NCI-H2227 (cell line): ENCODE measurements at regions not wholly inside any gene's neighbourhood (a gene's known extent, or its start where the extent isn't known, plus 50 kb on each side); places are given as distances from the start of the nearest gene placed in this dataset.
"Not testable (repeated sequence)": the region's sequence is repeated elsewhere in the genome, so short reads cannot be mapped to it uniquely, and the experiment has no call there.

Source experiments
- DNase-seq: peaks from one replicate; lab custom pipeline; 2025; ENCODE audit not compliant: unreplicated experiment; lab: John Stamatoyannopoulos, UW

DNA sequence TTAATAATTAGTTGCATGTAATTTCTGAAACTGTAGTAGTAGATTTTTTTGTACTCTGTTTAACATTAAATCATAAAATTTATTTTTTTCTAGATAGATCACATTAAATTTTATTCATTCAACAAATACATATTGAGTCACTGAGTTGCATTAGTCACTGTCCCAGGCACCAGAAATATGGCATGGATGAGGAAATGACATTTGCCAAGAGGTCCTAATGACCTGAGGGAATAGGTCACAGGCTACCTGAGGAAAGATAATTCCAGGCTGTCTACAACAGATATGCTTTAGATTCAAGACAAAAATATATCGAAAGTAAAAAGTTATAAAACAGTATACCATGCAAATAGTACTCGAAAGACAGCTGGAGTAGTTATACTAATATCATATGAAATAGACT lies 852.4 kb upstream of the ACVR2A start:
- no peak for DNase-seq

DNA sequence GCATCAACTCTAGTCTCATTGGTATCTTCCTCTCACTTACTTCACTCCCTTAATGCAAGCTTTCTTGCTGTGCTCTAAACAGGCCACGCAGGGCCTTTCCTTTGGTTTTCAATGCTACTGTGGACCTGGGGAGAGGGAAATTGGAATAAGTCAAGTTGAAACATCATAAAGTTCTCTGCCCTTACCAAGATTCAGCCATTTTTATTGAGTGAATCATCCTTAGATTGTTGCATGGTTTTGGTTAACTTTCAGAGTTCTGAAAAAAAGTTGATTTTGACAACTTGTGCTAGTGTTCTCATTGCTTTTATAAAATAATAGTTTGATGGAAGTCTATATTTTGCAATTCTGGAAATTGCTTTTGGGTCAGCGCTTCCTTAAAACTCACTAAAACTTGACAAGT lies 852.8 kb upstream of the ACVR2A start:
- no peak for DNase-seq

DNA sequence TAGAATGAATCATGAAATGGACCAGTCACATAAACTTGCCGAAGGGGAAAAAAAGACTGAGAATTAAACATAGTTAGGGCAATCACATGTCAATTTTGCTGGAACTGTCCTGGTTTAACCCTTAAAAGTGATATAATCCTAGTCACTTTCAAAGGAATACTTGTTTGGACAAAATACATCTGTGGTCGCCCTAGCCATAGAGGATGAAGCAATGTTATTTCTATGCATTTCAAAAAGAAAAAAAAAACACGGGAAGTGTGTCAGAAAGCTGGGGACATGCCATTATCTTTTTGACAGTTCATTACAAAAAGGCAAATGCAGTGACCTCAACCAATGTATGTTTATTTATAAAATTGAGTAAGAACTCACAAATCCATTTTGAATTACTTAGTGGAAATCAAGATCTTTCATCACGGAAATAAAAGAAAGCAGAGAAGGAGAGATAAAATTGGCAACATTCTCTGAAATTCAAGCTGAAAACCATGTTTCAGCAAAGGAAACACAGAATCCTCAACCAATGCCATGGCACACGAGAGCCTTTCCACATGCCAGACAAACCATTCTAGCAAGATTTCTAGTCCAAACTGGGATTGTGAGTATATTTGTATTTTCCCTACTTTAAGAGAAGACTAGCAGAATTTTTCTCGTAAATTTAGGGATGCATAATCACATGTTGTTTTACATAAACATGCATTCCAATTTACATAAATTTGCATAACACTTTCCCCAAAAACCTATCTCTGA lies 854.3 kb upstream of the ACVR2A start:
- no peak for DNase-seq

DNA sequence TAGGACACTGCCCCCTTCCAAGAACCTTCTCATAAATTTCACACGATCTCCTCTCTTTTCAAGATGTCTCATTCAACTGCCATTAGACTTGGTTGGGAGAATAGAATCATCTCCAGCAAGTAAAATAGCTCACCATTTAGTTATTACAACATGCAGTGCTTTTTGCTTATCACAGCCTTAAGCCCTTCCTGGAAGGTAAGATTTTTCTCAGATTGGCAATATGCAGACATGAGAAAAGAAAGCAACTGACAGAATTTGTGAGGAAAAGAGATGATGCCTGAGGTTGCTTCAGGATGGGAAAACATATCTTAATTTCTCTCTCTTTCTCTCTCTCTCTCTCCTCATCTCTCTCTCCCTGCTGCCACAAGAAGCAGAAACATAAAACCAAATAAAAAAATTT lies 855.1 kb upstream of the ACVR2A start:
- DNase-seq, result no peak

DNA sequence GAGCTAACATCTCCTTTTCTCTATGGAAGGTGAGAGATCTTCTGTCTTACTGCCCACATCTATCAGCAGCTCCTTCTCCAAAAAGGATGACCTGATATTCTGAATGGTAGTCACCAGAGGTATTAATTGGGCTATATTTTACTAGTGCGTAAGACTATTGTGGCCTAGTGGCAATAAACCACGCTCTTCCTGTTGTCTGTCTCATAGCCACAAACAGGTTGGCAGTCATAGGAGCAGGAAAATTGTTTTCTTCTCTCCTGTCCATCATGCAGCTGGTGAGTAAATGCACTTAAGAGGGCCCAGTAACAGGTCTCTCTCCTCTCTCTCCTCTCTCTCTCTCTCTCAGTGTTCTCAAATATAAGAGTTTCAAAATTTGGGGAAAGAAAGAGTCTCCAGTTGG lies 856.8 kb upstream of the ACVR2A start:
- DNase-seq, result no peak

DNA sequence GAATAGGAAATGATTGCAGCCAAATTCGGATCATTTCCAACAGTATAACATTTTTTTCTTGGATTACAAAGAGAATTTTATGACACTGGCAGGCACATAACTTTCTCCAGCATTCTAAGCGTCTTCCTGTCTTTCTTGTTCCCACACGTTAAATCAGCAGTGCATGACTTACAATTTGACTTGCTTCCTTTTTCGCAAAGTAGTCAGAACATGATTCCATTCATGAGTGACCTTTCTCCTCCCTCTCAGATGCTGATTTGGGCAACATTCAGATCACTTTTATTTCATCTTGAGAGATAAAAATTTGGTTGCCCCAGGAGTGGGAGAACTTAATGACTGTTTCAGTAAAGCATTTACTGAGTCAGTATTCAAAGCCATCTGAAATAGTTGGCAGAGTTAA lies 858.7 kb upstream of the ACVR2A start:
- DNase-seq, result no peak

DNA sequence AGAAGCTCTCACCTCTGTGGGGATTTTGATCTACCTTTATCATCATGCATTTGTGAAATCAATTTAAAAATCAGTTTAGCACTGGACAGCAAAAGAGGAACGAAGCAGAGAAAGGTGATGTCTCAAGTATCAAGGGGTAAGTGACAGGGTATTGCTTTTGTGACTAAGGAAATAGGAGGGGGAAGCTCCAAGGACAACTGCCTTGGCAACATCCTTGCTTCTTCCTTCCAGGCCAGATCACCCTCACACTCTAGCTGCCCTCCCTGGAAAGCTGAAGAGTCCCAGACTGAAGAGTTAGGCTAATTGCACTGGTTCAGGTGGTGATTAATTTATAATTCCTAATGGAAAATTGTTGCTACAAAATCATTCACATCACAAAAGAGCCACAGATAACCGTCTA lies 859.1 kb upstream of the ACVR2A start:
- no peak for DNase-seq

DNA sequence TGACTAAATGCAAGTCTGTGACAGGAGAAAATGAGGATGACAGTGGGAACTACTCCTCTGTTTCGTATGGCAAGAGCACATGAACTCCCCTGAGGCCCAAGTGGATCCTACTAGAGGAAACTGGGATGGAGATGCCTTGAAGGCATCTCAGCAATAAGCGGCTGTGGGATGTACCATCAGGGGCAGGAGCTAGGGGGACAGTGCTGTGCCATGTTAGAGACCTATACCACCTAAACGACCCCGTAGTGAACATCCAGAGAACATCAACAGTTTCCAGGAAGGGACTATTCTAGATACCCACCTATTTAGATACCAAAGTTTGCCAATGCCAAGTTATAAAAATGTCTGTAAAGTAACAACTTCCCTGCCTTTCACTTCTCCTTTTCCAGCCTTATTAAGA lies 860.8 kb upstream of the ACVR2A start:
- no peak for DNase-seq

DNA sequence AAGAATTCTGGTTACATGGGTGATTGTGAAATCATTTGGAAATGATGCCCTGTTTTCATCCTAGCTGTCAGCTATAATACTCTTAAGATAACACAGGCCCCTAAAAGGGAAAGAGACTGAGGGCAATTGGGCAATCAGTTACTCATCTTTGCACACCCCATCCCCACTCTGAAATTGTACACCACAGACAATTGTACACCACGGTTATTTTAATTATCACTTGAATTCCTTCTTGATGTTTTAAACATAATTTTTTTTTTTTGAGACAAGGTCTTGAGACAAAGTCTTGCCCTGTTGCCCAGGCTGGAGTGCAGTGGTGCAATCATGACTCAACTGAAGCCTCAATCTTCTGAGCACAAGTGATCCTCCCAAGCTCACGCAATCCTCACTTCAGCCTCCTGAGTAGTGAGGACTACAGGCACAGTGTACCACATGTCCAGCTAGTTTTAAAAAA lies 862.4 kb upstream of the ACVR2A start:
- no peak for DNase-seq

DNA sequence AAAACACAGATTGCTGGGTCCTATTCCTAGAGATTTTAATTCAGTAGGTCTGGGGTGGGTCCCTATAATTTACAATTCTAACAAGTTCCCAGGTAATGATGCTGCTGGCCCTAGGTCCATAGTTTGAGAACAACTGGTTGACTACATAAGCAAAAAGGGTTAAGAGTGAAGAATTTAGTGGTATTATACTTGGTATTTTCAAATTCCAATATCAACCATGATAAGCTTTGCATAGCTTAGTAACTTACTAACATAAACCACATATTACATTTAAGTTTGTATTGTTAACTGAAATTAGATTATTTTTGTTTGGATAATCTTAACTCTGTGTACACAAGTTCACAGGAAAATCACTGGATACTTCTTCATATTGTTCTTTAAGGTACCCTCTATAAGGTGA lies 862.9 kb upstream of the ACVR2A start:
- no peak for DNase-seq

DNA sequence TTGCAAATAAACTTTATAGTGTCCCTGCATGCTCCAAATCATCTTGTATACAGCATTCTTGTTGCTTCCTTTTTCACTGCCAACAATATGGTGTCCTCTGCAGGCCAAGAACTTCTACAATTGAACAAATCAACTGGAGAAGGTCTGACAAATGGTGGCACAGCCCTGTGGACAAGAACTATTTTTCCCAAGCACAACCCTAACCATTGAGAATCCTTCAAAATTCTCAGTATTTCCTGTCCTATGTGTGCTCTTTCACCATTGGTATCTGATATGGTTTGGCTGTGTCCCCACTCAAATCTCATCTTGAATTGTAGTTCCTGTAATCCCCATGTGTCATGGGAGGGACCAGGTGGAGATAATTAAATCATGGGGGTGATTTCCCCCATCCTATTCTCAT lies 865.1 kb upstream of the ACVR2A start:
- DNase-seq, result no peak

DNA sequence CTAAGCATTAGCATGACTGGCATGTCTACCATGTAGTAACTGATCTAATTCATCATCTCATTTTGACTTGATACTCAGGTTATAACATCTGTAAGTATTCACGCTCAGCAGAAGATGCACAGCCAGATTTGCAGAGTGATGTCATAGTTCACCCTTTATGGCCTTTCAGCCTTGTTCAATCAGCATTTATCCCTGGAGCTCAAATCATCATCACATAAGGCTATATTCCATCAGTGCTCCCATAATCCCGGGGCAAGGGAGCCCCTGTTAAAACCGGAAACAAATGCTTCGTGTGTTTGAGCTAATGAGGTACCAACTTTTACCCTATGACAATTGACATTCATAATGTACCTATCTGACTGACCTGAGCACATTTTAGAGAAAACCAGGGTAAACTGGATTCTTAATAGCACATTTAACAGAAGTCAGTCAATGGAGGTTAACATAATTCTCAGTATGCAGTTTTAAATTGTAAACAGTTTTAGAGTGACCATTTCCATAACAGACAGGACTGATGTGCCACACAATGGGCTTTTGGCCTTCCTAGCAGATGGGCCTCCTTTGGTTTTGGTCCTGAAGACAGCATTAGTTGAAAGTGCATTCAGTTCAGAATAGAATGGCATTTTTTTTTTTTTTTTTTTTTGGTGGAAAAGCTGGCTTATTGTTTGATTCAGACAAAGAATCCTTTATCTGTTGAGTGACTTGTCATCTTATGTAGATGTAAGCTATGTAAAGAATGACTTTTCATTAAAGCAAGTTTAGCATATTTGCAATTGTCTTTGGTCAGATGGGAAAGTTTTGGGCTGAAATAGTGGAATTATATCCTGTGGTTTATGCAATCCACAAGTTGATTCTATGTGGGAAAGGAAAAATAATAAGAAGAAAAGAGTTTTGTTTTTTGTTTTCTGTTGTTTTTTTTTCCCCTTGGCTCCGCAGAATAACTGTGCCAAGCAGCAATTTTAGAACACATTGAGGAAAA lies 866.0 kb upstream of the ACVR2A start:
- no peak for DNase-seq

DNA sequence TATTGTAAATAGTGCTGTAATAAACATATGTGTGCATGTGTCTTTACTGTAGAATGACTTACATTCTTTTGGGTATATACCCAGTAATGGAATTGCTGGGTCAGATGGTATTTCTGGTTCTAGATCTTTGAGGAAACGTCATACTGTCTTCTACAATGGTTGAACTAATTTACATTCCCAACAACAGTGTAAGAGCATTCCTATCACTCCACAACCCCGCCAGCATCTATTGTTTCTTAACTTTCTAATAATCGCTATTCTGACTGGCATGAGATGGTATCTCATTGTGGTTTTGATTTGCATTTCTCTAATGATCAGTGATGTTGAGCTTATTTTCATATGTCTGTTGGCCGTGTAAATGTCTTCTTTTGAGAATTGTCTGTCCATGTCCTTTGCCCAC lies 873.8 kb upstream of the ACVR2A start:
- not testable (repeated sequence) for DNase-seq

DNA sequence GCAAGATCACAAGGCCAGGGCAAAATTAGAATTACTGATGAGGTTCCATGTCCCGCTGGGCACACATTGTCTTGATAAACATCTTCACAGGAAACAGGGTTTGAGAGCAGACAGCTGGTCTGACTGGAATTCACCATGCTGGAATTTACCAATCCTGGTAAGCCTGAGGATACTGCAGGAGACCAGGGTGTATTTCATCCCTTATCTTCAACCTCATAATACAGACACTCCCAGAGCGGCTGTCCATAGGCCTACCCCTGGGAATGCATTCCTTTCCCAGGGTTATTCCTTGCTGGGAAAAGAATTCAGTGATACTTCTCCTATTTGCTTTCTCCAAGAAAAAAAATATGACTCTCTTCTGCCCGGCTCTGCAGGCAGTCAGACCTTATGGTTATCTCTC lies 875.1 kb upstream of the ACVR2A start:
- DNase-seq, result not testable (repeated sequence)

DNA sequence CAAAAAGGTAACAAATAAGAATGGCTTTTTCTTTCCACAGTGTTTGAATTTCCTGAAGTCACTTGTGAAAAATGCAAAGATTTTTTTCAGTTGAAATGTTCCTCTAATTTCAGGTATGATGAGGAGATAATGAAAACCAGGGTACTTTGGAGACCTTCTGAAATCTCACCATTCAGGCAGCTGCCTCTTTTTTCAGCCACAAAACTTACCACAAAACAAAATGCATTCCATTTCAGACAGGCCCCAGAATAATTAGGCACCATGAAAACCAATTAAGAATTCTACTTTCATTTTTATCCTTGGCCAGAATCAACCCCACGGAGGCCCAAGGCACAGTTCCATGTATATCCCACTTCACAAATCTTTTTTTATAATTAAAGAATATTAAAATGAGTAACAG lies 880.3 kb upstream of the ACVR2A start:
- no peak for DNase-seq

DNA sequence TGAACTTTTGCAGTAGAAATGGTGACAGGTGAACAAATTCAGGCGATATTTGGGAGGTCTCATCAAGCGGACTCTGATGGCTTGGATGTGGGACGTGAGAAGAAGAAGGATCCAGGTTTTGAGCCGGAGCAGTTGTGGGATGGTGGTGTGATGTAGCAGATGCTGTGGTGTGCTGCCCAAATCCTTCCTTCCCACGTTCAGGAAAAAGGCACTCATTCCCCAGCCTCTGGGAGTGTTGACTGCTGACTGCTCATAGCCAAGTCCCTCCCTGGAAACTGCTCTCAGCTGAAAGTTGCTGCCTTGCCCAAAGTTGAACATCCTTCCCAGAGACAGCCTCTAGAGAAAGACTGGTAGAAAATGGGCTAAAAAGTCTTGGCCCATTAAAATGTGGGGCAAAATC lies 890.3 kb upstream of the ACVR2A start:
- no peak for DNase-seq

DNA sequence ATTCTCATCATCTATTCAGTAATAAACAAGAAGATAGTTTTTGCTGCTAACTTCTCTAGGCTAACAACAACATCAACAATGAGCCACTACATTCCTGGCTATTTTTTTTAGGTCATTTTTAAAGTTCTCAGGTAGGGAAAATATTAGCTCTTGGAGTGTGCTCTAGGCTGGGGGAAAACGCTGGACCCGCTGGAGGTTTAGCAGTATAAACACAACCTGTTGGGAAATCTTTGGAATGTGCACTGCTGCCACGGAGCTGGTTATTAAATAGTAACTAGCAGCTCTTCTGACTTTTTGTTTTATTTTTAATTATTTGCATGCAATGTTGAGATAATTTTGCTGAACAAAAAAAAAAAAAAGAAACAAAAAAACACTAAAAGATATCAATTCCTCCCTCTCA lies 892.1 kb upstream of the ACVR2A start:
- DNase-seq, result no peak

DNA sequence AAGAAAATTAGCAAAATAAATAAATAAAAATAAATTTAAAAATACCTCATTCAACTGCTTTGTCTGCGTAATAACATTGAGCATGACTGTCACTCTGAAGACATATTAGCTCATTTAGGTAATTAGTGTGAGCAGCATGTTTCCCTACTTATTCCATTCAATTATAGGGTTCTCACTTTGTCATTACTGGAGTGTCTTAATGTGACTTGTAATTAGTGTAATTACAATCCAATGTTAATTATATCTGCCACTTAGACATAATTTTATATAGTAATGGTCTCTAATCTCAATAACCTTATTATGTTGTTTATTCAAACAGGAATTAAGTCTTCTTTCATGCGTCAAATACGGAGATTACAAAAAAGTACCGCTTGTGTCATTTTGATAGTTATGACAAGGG lies 893.9 kb upstream of the ACVR2A start:
- DNase-seq, result no peak

DNA sequence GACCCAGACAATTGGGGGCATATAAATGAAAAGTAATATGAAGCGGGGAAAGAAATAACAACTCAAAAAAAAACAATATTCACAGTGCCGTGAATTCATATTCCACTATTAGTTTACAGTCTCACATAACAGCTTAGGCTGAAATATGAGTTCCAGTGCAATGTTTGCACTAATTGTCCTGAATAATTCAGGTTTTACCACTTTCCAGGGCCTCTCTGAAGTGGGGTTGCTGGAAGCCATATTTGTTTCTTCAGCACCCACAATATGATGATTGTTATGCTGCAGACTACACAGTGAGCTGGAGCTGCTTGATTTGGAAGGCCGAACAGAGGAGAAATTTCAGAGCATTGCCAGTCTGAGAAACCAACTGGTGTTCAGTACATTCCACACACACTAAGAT lies 894.5 kb upstream of the ACVR2A start:
- DNase-seq, result no peak

DNA sequence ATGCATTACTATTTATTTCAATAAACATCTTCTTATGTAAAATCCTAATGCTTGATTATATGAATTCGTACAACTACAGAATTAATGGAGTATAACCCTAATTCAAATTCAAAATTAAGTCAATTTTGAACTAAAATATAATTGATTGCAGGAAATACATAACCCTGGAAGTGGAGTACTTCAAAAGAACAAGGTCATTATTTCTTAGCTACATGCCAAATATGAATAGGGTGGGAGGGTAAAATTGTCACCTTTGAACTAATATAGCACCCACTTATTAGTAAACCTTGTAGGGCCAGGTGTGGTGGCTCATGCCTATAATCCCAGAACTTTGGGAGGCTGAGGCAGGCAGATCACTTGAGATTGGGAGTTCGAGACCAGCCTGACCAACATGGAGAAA lies 895.4 kb upstream of the ACVR2A start:
- DNase-seq, result no peak

DNA sequence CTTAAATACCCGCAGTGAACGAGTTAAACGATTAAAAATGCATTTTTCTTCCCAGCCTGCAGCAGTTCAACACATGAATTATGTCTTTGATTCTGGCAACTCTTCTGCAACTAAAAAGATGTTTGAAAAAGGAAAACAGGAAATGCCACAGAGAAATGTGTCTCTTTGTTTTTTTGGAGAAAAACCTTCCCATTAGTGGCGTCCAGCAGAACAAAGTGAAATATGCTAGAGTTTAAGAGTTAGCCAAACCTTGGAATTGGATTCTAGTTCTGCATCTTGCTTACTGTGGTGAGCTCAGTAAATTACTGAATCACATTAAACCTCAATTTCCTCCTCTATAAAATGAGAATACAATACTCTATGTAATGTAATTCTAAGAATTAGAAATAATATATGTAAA lies 900.2 kb upstream of the ACVR2A start:
- DNase-seq, result no peak

DNA sequence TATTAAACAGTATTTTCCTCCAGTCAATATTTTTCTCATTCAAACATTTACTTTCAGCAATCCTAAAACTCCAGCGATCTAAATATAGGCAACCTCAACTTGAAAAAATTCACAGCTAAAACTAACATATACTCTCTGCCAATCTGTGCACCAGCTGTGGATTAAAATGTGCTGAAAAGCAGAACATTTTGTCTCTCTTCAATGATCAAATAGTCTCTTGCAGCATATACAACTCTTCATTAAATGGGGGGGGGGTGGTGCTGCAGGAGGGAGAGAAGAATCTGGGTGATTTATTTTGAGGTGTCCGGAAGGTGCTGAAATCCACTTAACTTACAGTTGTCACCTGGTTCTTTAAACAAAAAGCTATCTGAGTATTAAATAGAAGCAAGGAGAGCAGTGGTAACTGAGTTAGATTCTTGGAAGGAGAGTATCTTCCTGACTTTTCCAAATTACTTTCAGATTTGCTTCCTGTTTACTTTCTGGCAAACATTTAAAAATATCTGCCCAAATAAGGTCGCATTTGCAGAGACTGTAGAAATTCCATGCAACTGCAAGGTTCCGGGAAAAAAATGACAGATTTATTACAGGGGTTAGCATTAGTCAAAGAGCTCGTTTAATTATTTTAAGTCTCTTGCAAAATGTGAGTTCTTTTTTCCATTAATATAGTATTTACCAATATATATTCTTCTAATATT lies 904.7 kb upstream of the ACVR2A start:
- no peak for DNase-seq
